ENCODE measurements at regions not wholly inside any gene's neighbourhood (a gene's known extent, or its start where the extent isn't known, plus 50 kb on each side); places are given as distances from the start of the nearest gene placed in this dataset.
"Not testable (repeated sequence)": the region's sequence is repeated elsewhere in the genome, so short reads cannot be mapped to it uniquely, and the experiment has no call there.

GRCh38 chr9:109599711-109600110 lies 101.6 kb upstream of the PTPN3 start:
- no peak for DNase-seq

GRCh38 chr9:109600142-109600541 lies 102.0 kb upstream of the PTPN3 start:
- no peak for DNase-seq

- no peak for DNase-seq
Observed at GRCh38 chr9:109601181-109601580, 103.1 kb upstream of the PTPN3 start.

GRCh38 chr9:109602987-109603386 lies 104.9 kb upstream of the PTPN3 start:
- DNase-seq, result no peak

DNA sequence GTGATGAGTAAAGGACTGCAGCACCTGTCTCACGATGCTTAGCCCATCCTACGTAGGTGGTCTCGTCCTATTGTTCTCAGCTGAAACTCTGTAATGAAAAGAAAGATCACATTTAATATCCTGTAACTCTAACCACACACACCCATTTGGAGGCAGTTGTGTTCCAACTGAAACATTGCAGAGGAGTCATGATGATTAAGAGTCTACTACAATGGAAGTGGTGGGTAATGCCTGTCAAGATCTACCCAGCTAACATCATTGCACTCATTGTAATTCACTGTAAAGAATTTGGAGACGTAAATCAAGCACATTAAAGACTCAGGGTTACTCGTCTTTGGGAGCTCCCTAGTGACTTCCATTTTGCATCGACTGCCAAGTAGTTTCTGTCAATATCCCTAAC lies 106.0 kb upstream of the PTPN3 start:
- no peak for DNase-seq

DNA sequence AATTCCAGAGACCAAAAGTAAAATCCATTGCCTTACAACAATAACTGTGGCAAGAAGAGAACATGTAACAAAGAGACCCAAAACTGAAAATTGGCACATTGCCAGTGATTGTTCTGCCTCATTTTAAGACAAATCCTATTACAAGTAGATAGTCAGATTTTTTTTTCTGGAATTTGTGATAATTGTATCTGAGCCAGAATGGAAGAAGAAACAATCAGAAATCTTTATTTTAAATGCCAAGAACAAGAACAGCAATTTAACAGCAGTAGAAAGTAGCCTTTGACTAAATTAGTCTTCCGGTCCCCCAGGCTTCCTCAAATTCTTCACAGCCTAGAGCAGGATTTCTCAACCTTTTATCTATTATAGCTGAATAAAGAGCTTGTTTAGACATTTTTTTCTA lies 106.7 kb upstream of the PTPN3 start:
- DNase-seq, result no peak

DNA sequence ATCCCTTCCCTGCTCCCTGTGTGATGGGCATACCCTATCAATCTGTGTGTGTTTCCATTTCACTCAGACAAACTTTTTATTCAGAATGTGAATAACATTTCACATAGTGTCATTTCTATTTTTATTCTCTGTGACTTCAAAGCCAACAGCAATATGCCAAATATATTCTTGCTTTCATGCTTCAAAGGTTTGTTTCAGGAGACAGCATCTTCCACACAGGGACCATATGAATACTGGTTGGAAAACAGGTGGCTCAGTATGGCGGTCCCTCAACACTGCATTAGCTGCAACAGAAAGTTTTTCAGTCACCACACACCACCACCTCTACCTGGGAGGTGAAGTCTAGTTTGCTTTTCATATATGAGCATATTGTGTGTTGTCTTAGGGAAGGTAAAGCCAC lies 111.0 kb upstream of the PTPN3 start:
- no peak for DNase-seq

GRCh38 chr9:109616571-109617120 lies 118.5 kb upstream of the PTPN3 start:
- no peak for DNase-seq

DNA sequence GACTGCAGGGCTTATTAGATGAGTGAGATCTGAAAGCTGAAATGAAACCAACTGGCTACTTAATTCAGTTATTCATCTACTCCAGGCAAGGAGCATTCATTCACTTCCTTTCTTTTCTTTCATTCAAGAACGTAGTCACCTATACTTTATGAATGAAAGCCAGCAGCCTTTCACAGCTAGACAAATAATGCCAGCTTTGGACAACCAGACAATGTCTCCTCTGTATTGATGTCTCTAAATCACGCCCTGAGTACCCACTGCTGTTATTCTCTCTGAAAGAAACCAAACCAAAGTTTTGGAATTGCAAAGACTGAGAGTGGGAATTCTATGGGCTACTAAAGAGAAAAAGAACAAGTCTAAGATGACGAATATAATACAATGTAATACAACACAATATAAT lies 121.2 kb upstream of the PTPN3 start:
- no peak for DNase-seq

- DNase-seq, result no peak
Observed at GRCh38 chr9:109624143-109624542, 126.0 kb upstream of the PTPN3 start.

DNA sequence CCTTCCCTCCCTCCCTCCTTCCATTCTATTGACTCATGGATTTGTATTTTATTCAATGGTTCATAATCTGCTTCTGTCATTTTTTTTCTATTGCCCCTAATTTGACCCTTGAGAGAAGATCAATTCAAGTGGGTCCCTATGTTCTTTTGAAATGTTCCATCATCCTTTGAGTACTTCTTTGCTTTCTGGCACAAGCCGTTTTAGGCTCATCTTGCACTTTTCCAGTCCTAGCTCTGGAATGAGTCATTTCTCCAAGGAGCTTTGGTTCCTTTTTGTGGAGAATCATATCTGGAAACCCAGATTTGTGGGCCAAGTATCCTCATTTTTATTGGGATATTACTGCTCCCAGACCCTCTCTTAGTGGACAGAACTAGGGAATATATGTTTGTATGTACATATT lies 126.8 kb upstream of the PTPN3 start:
- DNase-seq, result no peak

- DNase-seq, result no peak
Observed at GRCh38 chr9:109627042-109627441, 128.9 kb upstream of the PTPN3 start.

DNA sequence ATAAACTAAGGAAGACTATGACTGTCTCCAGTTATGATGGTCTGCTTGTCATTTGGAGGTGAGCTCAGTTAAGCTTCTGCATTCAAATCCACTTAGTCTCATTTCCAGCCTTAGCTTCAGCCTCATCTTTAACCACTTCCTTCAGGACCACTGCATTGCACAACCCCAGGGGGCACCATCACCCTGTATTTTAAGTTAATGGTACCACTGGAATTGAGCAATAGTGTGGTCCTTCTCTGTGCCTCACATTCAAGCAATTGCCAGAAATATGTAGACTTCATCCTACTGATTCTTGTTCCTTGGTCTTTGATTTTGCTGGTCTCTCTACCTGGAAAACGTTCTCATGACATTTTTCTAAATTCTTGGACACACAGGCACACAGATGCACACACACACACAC lies 131.5 kb upstream of the PTPN3 start:
- no peak for DNase-seq

GRCh38 chr9:109632817-109633216 lies 134.7 kb upstream of the PTPN3 start:
- DNase-seq, result no peak

- no peak for DNase-seq
Observed at GRCh38 chr9:109639674-109640579, 140.1 kb upstream of the PALM2AKAP2 start.

GRCh38 chr9:109640580-109641371 lies 139.2 kb upstream of the PALM2AKAP2 start:
- DNase-seq, result no peak

- DNase-seq, result no peak
Observed at GRCh38 chr9:109641372-109641659, 138.7 kb upstream of the PALM2AKAP2 start.

DNA sequence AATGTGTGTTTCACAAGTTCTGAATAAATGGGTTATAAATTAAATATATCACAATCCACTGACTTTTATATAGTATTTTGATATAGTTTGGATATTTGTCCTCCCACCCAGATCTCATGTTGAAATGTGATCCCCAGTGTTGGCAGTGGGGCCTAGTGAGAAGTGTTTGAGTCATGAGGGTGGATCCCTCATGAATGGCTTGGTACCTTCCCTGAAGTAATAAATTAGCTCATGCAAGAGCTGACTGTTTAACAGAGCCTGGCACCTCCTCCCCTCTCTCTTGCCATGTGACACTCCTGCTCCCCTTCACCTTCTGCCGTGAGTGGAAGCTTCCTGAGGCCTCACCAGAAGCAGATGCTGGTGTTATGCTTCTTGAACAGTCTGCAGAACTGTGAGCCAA lies 127.9 kb upstream of the PALM2AKAP2 start:
- DNase-seq, result no peak

GRCh38 chr9:109652971-109653370 lies 127.0 kb upstream of the PALM2AKAP2 start:
- DNase-seq, result no peak

GRCh38 chr9:109653470-109653869 lies 126.5 kb upstream of the PALM2AKAP2 start:
- no peak for DNase-seq

DNA sequence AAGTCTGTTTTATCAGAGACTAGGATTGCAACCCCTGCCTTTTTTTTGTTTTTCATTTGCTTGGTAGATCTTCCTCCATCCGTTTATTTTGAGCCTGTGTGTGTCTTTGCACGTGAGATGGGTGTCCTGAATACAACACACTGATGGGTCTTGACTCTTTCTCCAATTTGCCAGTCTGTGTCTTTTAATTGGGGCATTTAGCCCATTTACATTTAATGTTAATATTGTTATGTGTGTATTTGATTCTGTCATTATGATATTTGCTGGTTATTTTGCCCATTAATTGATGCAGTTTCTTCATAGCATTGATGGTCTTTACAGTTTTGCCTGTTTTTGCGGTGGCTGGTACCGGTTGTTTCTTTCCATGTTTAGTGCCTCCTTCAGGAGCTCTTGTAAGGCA lies 116.0 kb upstream of the PALM2AKAP2 start:
- not testable (repeated sequence) for DNase-seq

- DNase-seq, result not testable (repeated sequence)
Observed at GRCh38 chr9:109665736-109666135, 114.3 kb upstream of the PALM2AKAP2 start.

DNA sequence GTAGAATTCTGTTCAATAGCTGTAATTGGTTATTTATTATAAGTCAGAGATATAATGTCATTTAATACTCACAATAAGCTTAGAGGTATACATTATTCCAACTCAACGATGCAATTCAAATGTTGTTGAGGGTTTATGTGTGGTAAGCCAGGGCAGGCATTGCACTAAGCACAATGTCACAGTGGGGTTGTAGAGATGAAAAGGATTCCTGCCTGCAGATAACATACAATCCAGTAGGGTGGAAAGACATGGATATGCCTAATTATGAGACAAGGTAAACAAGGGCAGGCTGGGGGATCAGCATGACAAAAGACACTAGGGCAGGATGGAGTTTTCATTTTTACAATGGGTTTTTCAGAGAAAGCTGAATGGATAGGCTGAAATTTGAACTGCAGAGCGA lies 98.7 kb upstream of the PALM2AKAP2 start:
- DNase-seq, result no peak

DNA sequence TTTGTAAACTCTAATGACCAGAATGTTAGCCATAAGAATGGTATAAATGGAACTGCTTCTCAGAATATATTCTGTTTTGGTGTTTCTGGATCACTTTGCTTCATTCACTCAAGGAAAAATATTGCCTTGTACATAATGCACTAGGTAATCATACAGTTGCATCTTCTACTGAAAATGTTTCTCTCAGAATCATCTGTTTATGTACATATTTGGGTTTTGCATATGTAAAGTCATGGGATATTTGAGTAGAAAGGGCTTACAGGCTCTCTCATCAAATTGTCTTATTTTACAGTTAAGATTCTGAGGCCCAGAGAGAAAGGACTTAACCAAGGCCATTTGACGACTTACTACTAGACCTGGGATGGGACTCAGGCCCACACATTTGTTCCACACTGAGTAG lies 97.8 kb upstream of the PALM2AKAP2 start:
- DNase-seq, result no peak
